ENCODE measurements at regions not wholly inside any gene's neighbourhood (a gene's known extent, or its start where the extent isn't known, plus 50 kb on each side); places are given as distances from the start of the nearest gene placed in this dataset.

- H3K4me1 Mint-ChIP-seq: no peaks in the 10 kb centered on the region
- Histone ChIP-seq H3K27me3 (ENCODE audit: control insufficient read depth, insufficient read depth, low read length, poor library complexity, severe bottlenecking) (no peaks in the 10 kb centered on the region), H3K36me3 (ENCODE audit: control insufficient read depth, insufficient read depth, low read length) (no peaks in the 10 kb centered on the region), H3K4me1 (ENCODE audit: control insufficient read depth, insufficient read depth, low read length) (no peaks in the 10 kb centered on the region), H3K9ac (ENCODE audit: extremely low read depth, low read length, poor library complexity, severe bottlenecking) (no peak overlapping the region), H3K9me3 (ENCODE audit: control insufficient read depth, low read length) (no peaks in the 10 kb centered on the region), H3K4me3 (ENCODE audit: low read length) (no peak overlapping the region), H3K27ac (ENCODE audit: low read depth, low read length) (no peak overlapping the region)
- no peaks in the 10 kb centered on the region for H3K9me3 Mint-ChIP-seq
- WGBS, 2 experiments (ENCODE audit: insufficient coverage in 1 of 2, insufficient read length in 1 of 2): 85% methylated on average over 2 of the region's 2 CpGs; no CpG with 5 or more reads in 1 of the 2 experiments
- H3K36me3 Mint-ChIP-seq (ENCODE audit: low read depth): no peaks in the 10 kb centered on the region
- no peak for DNase-seq
- H3K27ac Mint-ChIP-seq: no peak overlapping the region
- TF ChIP-seq CTCF (conservative IDR thresholded peaks at IDR 0.05): no peak
- no peak overlapping the region for H3K4me3 Mint-ChIP-seq
- H3K27me3 Mint-ChIP-seq (ENCODE audit: insufficient read depth): no peaks in the 10 kb centered on the region
Measured at GRCh38 chr13:86572115-86572514, 772.9 kb upstream of the SLITRK6 start.

GRCh38 chr13:86579662-86580061 is 780.4 kb upstream of the SLITRK6 start:
- Mint-ChIP-seq H3K36me3 (ENCODE audit: low read depth) (no peaks in the 10 kb centered on the region), H3K27me3 (ENCODE audit: insufficient read depth) (no peaks in the 10 kb centered on the region), H3K9me3 (no peaks in the 10 kb centered on the region), H3K4me1 (peaks cover 1% of the 10 kb centered on the region), H3K27ac (no peak overlapping the region), H3K4me3 (no peak overlapping the region)
- DNase-seq: no peak
- H3K36me3 ChIP-seq (ENCODE audit: control insufficient read depth, insufficient read depth, low read length): no peaks in the 10 kb centered on the region
- H3K4me1 ChIP-seq (ENCODE audit: control insufficient read depth, insufficient read depth, low read length): no peaks in the 10 kb centered on the region
- H3K27me3 ChIP-seq (ENCODE audit: control insufficient read depth, insufficient read depth, low read length, poor library complexity, severe bottlenecking): no peaks in the 10 kb centered on the region
- H3K4me3 ChIP-seq (ENCODE audit: low read length): no peak overlapping the region
- H3K9me3 ChIP-seq (ENCODE audit: control insufficient read depth, low read length): no peaks in the 10 kb centered on the region
- H3K27ac ChIP-seq (ENCODE audit: low read depth, low read length): no peak overlapping the region
- 86 to 94% methylated on average over 3 of the region's 3 CpGs for WGBS, 2 experiments (ENCODE audit: insufficient coverage in 1 of 2, insufficient read length in 1 of 2)
- no peak overlapping the region for H3K9ac ChIP-seq (ENCODE audit: extremely low read depth, low read length, poor library complexity, severe bottlenecking)
- no peak for TF ChIP-seq CTCF (conservative IDR thresholded peaks at IDR 0.05)

GRCh38 chr13:86581706-86582105 is 782.5 kb upstream of the SLITRK6 start:
- WGBS, 2 experiments (ENCODE audit: insufficient coverage in 1 of 2, insufficient read length in 1 of 2): 93 to 100% methylated on average over 2 of the region's 2 CpGs
- H3K4me3 Mint-ChIP-seq: no peak overlapping the region

More at GRCh38 chr13:86581706-86582105, 782.5 kb upstream of the SLITRK6 start:
- no peak overlapping the region for H3K27ac ChIP-seq (ENCODE audit: low read depth, low read length)
- H3K27me3 ChIP-seq (ENCODE audit: control insufficient read depth, insufficient read depth, low read length, poor library complexity, severe bottlenecking): no peaks in the 10 kb centered on the region
- H3K9ac ChIP-seq (ENCODE audit: extremely low read depth, low read length, poor library complexity, severe bottlenecking): no peak overlapping the region
- Mint-ChIP-seq H3K27me3 (ENCODE audit: insufficient read depth) (no peaks in the 10 kb centered on the region), H3K27ac (no peak overlapping the region), H3K4me1 (peaks cover 1% of the 10 kb centered on the region), H3K36me3 (ENCODE audit: low read depth) (no peaks in the 10 kb centered on the region), H3K9me3 (no peaks in the 10 kb centered on the region)
- no peak for DNase-seq
- no peak for TF ChIP-seq CTCF (conservative IDR thresholded peaks at IDR 0.05)
- no peak overlapping the region for H3K4me3 ChIP-seq (ENCODE audit: low read length)
- no peaks in the 10 kb centered on the region for H3K4me1 ChIP-seq (ENCODE audit: control insufficient read depth, insufficient read depth, low read length)
- H3K9me3 ChIP-seq (ENCODE audit: control insufficient read depth, low read length): no peaks in the 10 kb centered on the region
- H3K36me3 ChIP-seq (ENCODE audit: control insufficient read depth, insufficient read depth, low read length): no peaks in the 10 kb centered on the region

Measured in endodermal cell (in vitro differentiated cells).